GM12878 (cell line): ENCODE measurements at regions not wholly inside any gene's neighbourhood (a gene's known extent, or its start where the extent isn't known, plus 50 kb on each side); places are given as distances from the start of the nearest gene placed in this dataset.
A peak's percentile ranks its signal among the peaks of the same experiment; 100 is the strongest.

Experiments used
- ATAC-seq: fragments of 200-7000 bp; cut with Tn5 transposase; 3 replicates; pipeline ENCODE4 v1.9.1; 2020; ENCODE audit warnings: mild to moderate bottlenecking, moderate library complexity
- BruUV-seq: library from RNA; stranded (reverse); fragments of 400-500 nt; replicated peaks from 2 replicates; lab custom pipeline; 2021; lab: Mats Ljungman, UMichigan
- CTCF ChIA-PET: fragments of 300-600 bp; sonication (Branson Sonifier 250); formaldehyde crosslinking; extraction: SDS; loops from one replicate; lab custom pipeline; 2021; ENCODE audit warnings: inconsistent platforms; lab: Yijun Ruan, JAX
- POLR2A ChIA-PET: fragments of 350-600 bp; formaldehyde crosslinking; extraction: SDS; loops from one replicate; lab custom pipeline; 2021; ENCODE audit warnings: inconsistent platforms; lab: Charles Lee
- RAD21 ChIA-PET: fragments of 300-600 bp; sonication (Branson Sonifier 250); formaldehyde crosslinking; loops from one replicate; lab custom pipeline; 2023; ENCODE audit warnings: antibody characterized with exemption; ENCODE audit not compliant: unreplicated experiment; lab: Charles Lee
- SMC1A ChIA-PET: fragments of 300-600 bp; sonication (Branson Sonifier 250); formaldehyde crosslinking; loops from one replicate; lab custom pipeline; 2023; ENCODE audit not compliant: unreplicated experiment, uncharacterized antibody; lab: Charles Lee
- DNase-seq: peaks from one replicate; pipeline ENCODE4 v3.0.0-alpha.2; 2011; ENCODE audit warnings: low read depth, low spot score
- FAIRE-seq: peaks from 3 replicates; lab custom pipeline; 2011; peaks lifted over from hg19 to GRCh38; lab: Jason Lieb, UNC
- H2AFZ ChIP-seq: 2 replicates; pipeline ENCODE4 v1.6.0; 2011; ENCODE audit warnings: low read depth, low read length, control low read depth; ENCODE audit not compliant: control insufficient read depth
- H3K27ac ChIP-seq: 2 replicates; pipeline ENCODE4 v1.5.1; 2011; ENCODE audit warnings: control low read depth; ENCODE audit not compliant: control insufficient read depth, insufficient read depth
- H3K27me3 ChIP-seq, 2 experiments: replicated peaks in 1 of 2; 2 replicates each; pipeline versions ENCODE4 v1.6.0 to v1.6.1; 2011; ENCODE audit warnings: low read length in 1 of 2; ENCODE audit not compliant: control insufficient read depth in 2 of 2, insufficient read depth in 2 of 2
- H3K36me3 ChIP-seq, 2 experiments: 2 replicates each; pipeline ENCODE4 v1.5.1; 2011; ENCODE audit warnings: low read length in 1 of 2; ENCODE audit not compliant: control insufficient read depth in 2 of 2, insufficient read depth in 2 of 2
- H3K4me1 ChIP-seq: 2 replicates; pipeline ENCODE4 v1.6.1; 2011; ENCODE audit warnings: mild to moderate bottlenecking, low read length, moderate library complexity, mixed read lengths; ENCODE audit not compliant: control insufficient read depth, insufficient read depth
- H3K4me2 ChIP-seq: 2 replicates; pipeline ENCODE4 v1.6.0; 2011; ENCODE audit warnings: control low read depth; ENCODE audit not compliant: control insufficient read depth, insufficient read depth
- H3K4me3 ChIP-seq: fragments of 200-600 bp; sonication (generic); 2 replicates; pipeline ENCODE4 v1.5.1; 2016
- H3K79me2 ChIP-seq: 2 replicates; pipeline ENCODE4 v1.6.0; 2011; ENCODE audit warnings: low read length; ENCODE audit not compliant: control insufficient read depth, insufficient read depth
- H3K9ac ChIP-seq: 2 replicates; pipeline ENCODE4 v1.8.0; 2011; ENCODE audit warnings: low read length, control low read depth, mixed read lengths; ENCODE audit not compliant: control insufficient read depth, insufficient read depth
- H3K9me3 ChIP-seq: replicated peaks from 3 replicates; pipeline ENCODE4 v1.5.1; 2011; ENCODE audit warnings: mild to moderate bottlenecking, low read length; ENCODE audit not compliant: control insufficient read depth, insufficient read depth
- H4K20me1 ChIP-seq: 2 replicates; pipeline ENCODE4 v1.6.0; 2011; ENCODE audit not compliant: control insufficient read depth, insufficient read depth
- FOS ChIP-seq: IDR thresholded peaks from 3 replicates; pipeline ENCODE4 v1.6.1; 2011; ENCODE audit warnings: borderline replicate concordance; ENCODE audit not compliant: insufficient read length; ENCODE audit errors: extremely low read depth
- KDM1A ChIP-seq: fragments of 200-600 bp; sonication (generic); IDR thresholded peaks from 2 replicates; pipeline ENCODE4 v1.6.1; 2016; ENCODE audit warnings: borderline replicate concordance
- MTA3 ChIP-seq: IDR thresholded peaks from 2 replicates; pipeline ENCODE4 v1.6.1; 2012; ENCODE audit warnings: low read length, inconsistent platforms, borderline replicate concordance
- RUNX3 ChIP-seq: IDR thresholded peaks from 2 replicates; pipeline ENCODE4 v1.6.1; 2012; ENCODE audit warnings: low read length, inconsistent platforms
- SMC3 ChIP-seq: IDR thresholded peaks from 2 replicates; pipeline ENCODE4 v1.6.1; 2011; ENCODE audit warnings: low read length, improper control_type of control experiment, borderline replicate concordance
- WGBS: methylation state at CpG from one replicate; pipeline ENCODE4 v1.1.6; 2016; ENCODE audit warnings: low lambda C conversion rate; ENCODE audit not compliant: insufficient replicate concordance, insufficient coverage; ENCODE audit errors: missing lambda C conversion rate; 5-methylcytosine and 5-hydroxymethylcytosine counted together
- in situ Hi-C: fragments of 300-500 bp; cut with MboI; formaldehyde crosslinking; loops from 9 replicates; pipeline ENCODE4 v1.14.3; 2018; ENCODE audit warnings: mixed read lengths
- intact Hi-C: fragments of 100-400 bp; cut with micrococcal nuclease; formaldehyde crosslinking; loops from one replicate; pipeline ENCODE4 v1.14.2; 2022; ENCODE audit not compliant: unreplicated experiment
- TF ChIP-seq, protein P1 (sequence below): fragments of 450-650 bp; IDR thresholded peaks from 2 replicates; pipeline ENCODE4 v1.6.1; 2017; ENCODE audit warnings: mild to moderate bottlenecking, moderate library complexity
- TF ChIP-seq, protein P2 (sequence below): IDR thresholded peaks from 2 replicates; pipeline ENCODE4 v1.6.1; 2012; ENCODE audit warnings: improper control_type of control experiment, low read depth, low read length; ENCODE audit not compliant: insufficient replicate concordance

DNA sequence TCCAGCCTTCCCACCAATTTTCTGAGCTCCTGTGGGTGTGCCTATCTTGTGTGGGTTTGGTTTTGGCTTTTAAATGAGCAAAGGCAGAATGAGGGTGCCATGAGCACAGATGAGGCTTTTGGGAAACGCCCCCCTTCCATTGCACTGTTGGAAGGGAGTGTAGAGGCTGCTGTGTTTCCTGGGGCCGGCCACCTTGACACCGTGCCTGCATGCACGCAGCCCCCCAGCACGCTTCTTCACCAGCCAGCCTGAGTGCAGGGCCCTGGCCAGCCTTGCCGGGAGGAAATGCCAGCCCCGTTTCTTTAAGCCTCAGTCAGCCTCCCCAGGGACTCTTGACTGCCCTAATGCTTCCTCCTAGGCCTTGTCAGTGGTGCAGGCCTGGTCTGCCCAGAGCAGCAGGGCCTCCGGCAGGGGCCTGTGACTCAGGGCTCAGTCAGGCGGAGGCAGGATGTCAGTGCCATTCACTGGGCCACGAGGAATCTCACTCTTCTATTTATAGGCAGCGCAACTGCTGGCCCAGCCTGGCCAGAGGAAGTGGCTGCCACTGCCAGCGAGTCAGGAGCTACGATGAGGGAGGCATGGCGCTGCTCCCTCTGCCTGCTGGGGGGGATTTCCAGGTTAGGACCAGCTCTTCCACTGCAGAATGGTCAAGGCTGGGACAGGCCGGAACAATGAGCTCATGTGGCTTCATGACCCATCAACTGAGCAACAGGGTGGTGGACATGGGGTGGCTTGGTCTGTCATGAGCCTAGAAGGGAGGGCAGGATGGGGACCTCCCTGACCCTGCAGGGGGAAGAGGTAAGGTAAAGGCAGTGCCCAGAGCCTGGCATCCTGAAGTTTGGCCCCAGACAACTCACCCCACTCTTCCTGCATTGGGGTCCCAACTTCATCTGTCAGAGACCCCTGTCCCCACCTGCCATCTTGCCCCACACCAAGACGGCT is 205.2 kb downstream of the RAB11FIP4 start (continued):
- TF ChIP-seq, protein P1, sequence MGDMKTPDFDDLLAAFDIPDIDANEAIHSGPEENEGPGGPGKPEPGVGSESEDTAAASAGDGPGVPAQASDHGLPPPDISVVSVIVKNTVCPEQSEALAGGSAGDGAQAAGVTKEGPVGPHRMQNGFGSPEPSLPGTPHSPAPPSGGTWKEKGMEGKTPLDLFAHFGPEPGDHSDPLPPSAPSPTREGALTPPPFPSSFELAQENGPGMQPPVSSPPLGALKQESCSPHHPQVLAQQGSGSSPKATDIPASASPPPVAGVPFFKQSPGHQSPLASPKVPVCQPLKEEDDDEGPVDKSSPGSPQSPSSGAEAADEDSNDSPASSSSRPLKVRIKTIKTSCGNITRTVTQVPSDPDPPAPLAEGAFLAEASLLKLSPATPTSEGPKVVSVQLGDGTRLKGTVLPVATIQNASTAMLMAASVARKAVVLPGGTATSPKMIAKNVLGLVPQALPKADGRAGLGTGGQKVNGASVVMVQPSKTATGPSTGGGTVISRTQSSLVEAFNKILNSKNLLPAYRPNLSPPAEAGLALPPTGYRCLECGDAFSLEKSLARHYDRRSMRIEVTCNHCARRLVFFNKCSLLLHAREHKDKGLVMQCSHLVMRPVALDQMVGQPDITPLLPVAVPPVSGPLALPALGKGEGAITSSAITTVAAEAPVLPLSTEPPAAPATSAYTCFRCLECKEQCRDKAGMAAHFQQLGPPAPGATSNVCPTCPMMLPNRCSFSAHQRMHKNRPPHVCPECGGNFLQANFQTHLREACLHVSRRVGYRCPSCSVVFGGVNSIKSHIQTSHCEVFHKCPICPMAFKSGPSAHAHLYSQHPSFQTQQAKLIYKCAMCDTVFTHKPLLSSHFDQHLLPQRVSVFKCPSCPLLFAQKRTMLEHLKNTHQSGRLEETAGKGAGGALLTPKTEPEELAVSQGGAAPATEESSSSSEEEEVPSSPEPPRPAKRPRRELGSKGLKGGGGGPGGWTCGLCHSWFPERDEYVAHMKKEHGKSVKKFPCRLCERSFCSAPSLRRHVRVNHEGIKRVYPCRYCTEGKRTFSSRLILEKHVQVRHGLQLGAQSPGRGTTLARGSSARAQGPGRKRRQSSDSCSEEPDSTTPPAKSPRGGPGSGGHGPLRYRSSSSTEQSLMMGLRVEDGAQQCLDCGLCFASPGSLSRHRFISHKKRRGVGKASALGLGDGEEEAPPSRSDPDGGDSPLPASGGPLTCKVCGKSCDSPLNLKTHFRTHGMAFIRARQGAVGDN = peak; percentile 87

DNA sequence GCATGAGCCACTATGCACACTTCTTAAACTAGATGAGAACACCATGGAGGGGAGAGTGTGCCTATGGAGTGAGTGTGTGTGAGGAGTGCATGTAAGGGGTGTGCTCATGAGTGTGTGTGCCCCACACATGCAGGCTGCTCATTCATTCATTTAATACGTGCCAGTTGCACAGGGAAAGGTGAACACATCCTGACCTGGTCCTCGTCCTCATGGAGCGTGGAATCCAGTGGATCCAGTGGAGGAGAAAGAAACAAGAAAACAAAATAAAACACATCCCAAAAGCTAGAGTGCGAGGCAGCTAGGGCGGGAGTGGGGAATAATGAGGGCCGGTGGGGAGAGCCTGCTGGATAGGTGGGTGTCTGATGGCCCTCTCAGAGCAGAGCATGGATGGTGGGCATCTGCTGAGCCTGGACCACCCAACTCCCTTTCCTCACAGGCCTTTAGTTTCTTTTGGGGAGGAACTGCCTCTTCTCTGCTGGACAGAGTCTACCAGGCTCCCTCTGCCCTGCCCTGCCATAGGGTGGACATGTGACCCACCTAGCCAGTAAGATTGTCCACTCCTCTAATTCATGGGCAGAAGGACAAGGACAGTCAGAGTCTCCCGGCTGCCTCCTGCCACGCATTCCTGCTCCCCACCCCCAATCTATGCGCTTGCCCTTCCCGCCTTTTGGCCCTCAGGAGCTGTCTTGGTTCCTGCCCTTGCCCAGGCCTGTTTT is 204.3 kb downstream of the RAB11FIP4 start:
- Histone ChIP-seq H3K4me2 (no peak overlapping the region), H4K20me1 (no peaks in the 10 kb centered on the region), H3K36me3 (no peaks in the 10 kb centered on the region), H3K4me1 (peaks cover 10% of the 10 kb centered on the region), H3K27me3 (no peaks in the 10 kb centered on the region), H3K27ac (no peak overlapping the region), H3K79me2 (no peaks in the 10 kb centered on the region), H3K9ac (no peak overlapping the region), H3K9me3 (no peaks in the 10 kb centered on the region), H3K4me3 (no peak overlapping the region), H2AFZ (no peak overlapping the region)
- BruUV-seq = no TSS peak
- CTCF ChIA-PET = no interaction called here
- FAIRE-seq (no peak), DNase-seq (no peak), ATAC-seq (peak; percentile 11; the same call in 1 of the 3 replicates)
- intact Hi-C loops (no loop called here), in situ Hi-C loops (no loop called here)
- RAD21 ChIA-PET = no interaction called here
- 88% methylated on average over 10 of the region's 10 CpGs for WGBS
- SMC1A ChIA-PET = interaction anchor here (1.4 to 1.6 kb wide), 2 partner anchors 11 to 34 kb away, joined by 4 read pairs; no protein-coding TSS in a partner anchor
- POLR2A ChIA-PET = no interaction called here
- TF ChIP-seq SMC3 = no peak
- TF ChIP-seq KDM1A = no peak
- TF ChIP-seq FOS = no peak
- no peak for TF ChIP-seq MTA3
- TF ChIP-seq, protein P2, sequence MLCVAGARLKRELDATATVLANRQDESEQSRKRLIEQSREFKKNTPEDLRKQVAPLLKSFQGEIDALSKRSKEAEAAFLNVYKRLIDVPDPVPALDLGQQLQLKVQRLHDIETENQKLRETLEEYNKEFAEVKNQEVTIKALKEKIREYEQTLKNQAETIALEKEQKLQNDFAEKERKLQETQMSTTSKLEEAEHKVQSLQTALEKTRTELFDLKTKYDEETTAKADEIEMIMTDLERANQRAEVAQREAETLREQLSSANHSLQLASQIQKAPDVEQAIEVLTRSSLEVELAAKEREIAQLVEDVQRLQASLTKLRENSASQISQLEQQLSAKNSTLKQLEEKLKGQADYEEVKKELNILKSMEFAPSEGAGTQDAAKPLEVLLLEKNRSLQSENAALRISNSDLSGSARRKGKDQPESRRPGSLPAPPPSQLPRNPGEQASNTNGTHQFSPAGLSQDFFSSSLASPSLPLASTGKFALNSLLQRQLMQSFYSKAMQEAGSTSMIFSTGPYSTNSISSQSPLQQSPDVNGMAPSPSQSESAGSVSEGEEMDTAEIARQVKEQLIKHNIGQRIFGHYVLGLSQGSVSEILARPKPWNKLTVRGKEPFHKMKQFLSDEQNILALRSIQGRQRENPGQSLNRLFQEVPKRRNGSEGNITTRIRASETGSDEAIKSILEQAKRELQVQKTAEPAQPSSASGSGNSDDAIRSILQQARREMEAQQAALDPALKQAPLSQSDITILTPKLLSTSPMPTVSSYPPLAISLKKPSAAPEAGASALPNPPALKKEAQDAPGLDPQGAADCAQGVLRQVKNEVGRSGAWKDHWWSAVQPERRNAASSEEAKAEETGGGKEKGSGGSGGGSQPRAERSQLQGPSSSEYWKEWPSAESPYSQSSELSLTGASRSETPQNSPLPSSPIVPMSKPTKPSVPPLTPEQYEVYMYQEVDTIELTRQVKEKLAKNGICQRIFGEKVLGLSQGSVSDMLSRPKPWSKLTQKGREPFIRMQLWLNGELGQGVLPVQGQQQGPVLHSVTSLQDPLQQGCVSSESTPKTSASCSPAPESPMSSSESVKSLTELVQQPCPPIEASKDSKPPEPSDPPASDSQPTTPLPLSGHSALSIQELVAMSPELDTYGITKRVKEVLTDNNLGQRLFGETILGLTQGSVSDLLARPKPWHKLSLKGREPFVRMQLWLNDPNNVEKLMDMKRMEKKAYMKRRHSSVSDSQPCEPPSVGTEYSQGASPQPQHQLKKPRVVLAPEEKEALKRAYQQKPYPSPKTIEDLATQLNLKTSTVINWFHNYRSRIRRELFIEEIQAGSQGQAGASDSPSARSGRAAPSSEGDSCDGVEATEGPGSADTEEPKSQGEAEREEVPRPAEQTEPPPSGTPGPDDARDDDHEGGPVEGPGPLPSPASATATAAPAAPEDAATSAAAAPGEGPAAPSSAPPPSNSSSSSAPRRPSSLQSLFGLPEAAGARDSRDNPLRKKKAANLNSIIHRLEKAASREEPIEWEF = no peak
- TF ChIP-seq RUNX3 = no peak
